DND-41 (cell line): ENCODE measurements at regions not wholly inside any gene's neighbourhood (a gene's known extent, or its start where the extent isn't known, plus 50 kb on each side); places are given as distances from the start of the nearest gene placed in this dataset.

Source experiments
- CTCF ChIP-seq: IDR thresholded peaks from 2 replicates; pipeline ENCODE4 v1.5.1; 2012; ENCODE audit warnings: borderline replicate concordance, low read length, moderate library complexity, mild to moderate bottlenecking; ENCODE audit not compliant: poor library complexity, severe bottlenecking; ENCODE audit errors: extremely low read depth
- EZH2 ChIP-seq: IDR thresholded peaks from 3 replicates; pipeline ENCODE4 v1.6.1; 2012; ENCODE audit warnings: borderline replicate concordance, low read depth, mild to moderate bottlenecking, moderate library complexity, low read length, inconsistent platforms; ENCODE audit not compliant: severe bottlenecking

GRCh38 chr2:164182116-164182627 is 439.1 kb downstream of the GRB14 start:
- no peak for TF ChIP-seq CTCF
- no peak for TF ChIP-seq EZH2
